ENCODE measurements at regions not wholly inside any gene's neighbourhood (a gene's known extent, or its start where the extent isn't known, plus 50 kb on each side); places are given as distances from the start of the nearest gene placed in this dataset.

GRCh38 chr15:91783451-91783850, 70.1 kb upstream of the SLCO3A1 start:
- Histone ChIP-seq H3K4me3 (no peak overlapping the region), H3K4me1 (ENCODE audit: control insufficient read depth, insufficient read depth, low read length) (no peaks in the 10 kb centered on the region), H2AFZ (ENCODE audit: control insufficient read depth, low read depth, low read length) (no peak overlapping the region), H3K36me3 (ENCODE audit: control insufficient read depth in 2 of 2, insufficient read depth in 2 of 2, low read length in 1 of 2) (no peaks in the 10 kb centered on the region), H3K27me3 (replicated peaks in 1 of 2; ENCODE audit: control insufficient read depth in 2 of 2, insufficient read depth in 2 of 2, low read length in 1 of 2) (peaks cover 0 to 2% of the 10 kb centered on the region in 2 experiments; a peak in 2 of 4 replicates), H3K9me3 (replicated peaks; ENCODE audit: control insufficient read depth, insufficient read depth, low read length) (no peaks in the 10 kb centered on the region), H3K79me2 (ENCODE audit: control insufficient read depth, insufficient read depth, low read length) (no peaks in the 10 kb centered on the region), H4K20me1 (ENCODE audit: control insufficient read depth, insufficient read depth) (no peaks in the 10 kb centered on the region), H3K27ac (ENCODE audit: control insufficient read depth, insufficient read depth) (no peak overlapping the region), H3K4me2 (ENCODE audit: control insufficient read depth, insufficient read depth) (no peak overlapping the region), H3K9ac (ENCODE audit: control insufficient read depth, insufficient read depth, low read length) (no peak overlapping the region)
- FAIRE-seq (no peak), DNase-seq (ENCODE audit: low read depth, low spot score) (no peak), ATAC-seq (no peak)
- intact Hi-C loops (cut with micrococcal nuclease; ENCODE audit: unreplicated experiment) = no loop called here
- SMC1A ChIA-PET (ENCODE audit: uncharacterized antibody, unreplicated experiment) = no interaction called here
- TF ChIP-seq CBFB (IDR thresholded peaks at IDR 0.05; ENCODE audit: low read depth) (no peak), SIX5 (IDR thresholded peaks at IDR 0.05; ENCODE audit: low read depth, low read length, severe bottlenecking) (no peak), RUNX3 (IDR thresholded peaks at IDR 0.05; ENCODE audit: low read length) (no peak), FOXM1 (IDR thresholded peaks at IDR 0.05; ENCODE audit: low read depth, low read length) (no peak), NFXL1 (IDR thresholded peaks at IDR 0.05; ENCODE audit: borderline replicate concordance) (no peak), LARP7 (IDR thresholded peaks at IDR 0.05) (no peak)
- TF ChIP-seq, protein P1, sequence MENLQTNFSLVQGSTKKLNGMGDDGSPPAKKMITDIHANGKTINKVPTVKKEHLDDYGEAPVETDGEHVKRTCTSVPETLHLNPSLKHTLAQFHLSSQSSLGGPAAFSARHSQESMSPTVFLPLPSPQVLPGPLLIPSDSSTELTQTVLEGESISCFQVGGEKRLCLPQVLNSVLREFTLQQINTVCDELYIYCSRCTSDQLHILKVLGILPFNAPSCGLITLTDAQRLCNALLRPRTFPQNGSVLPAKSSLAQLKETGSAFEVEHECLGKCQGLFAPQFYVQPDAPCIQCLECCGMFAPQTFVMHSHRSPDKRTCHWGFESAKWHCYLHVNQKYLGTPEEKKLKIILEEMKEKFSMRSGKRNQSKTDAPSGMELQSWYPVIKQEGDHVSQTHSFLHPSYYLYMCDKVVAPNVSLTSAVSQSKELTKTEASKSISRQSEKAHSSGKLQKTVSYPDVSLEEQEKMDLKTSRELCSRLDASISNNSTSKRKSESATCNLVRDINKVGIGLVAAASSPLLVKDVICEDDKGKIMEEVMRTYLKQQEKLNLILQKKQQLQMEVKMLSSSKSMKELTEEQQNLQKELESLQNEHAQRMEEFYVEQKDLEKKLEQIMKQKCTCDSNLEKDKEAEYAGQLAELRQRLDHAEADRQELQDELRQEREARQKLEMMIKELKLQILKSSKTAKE (IDR thresholded peaks at IDR 0.05; ENCODE audit: low read depth, poor library complexity, severe bottlenecking) = no peak
- TF ChIP-seq, protein P2, sequence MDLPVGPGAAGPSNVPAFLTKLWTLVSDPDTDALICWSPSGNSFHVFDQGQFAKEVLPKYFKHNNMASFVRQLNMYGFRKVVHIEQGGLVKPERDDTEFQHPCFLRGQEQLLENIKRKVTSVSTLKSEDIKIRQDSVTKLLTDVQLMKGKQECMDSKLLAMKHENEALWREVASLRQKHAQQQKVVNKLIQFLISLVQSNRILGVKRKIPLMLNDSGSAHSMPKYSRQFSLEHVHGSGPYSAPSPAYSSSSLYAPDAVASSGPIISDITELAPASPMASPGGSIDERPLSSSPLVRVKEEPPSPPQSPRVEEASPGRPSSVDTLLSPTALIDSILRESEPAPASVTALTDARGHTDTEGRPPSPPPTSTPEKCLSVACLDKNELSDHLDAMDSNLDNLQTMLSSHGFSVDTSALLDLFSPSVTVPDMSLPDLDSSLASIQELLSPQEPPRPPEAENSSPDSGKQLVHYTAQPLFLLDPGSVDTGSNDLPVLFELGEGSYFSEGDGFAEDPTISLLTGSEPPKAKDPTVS (IDR thresholded peaks at IDR 0.05; ENCODE audit: low read depth, low read length) = no peak
- in situ Hi-C loops (cut with MboI) = no loop called here
- BruUV-seq (replicated peaks) = no TSS peak
- POLR2A ChIA-PET = no interaction called here
- CTCF ChIA-PET = interaction anchor here (0.7 to 1.6 kb wide), 2 partner anchors 193 to 199 kb away, joined by 3 read pairs; no protein-coding TSS in a partner anchor
- RAD21 ChIA-PET (ENCODE audit: unreplicated experiment) = no interaction called here
